SK-N-SH (cell line): ENCODE measurements at regions not wholly inside any gene's neighbourhood (a gene's known extent, or its start where the extent isn't known, plus 50 kb on each side); places are given as distances from the start of the nearest gene placed in this dataset.

Source experiments
- MEF2A ChIP-seq: IDR thresholded peaks from 2 replicates; pipeline ENCODE4 v1.4.0; 2012; ENCODE audit warnings: low read depth, borderline replicate concordance
- ZBTB33 ChIP-seq: IDR thresholded peaks from 2 replicates; pipeline ENCODE4 v1.4.0; 2012; ENCODE audit warnings: low read depth, borderline replicate concordance

GRCh38 chr2:116874021-116874420, 940.5 kb upstream of the DDX18 start:
- TF ChIP-seq ZBTB33 (no peak), MEF2A (no peak)
